ES-I3 (cell line): ENCODE measurements at regions not wholly inside any gene's neighbourhood (a gene's known extent, or its start where the extent isn't known, plus 50 kb on each side); places are given as distances from the start of the nearest gene placed in this dataset.
"Not testable (repeated sequence)": the region's sequence is repeated elsewhere in the genome, so short reads cannot be mapped to it uniquely, and the experiment has no call there.

Experiments used
- H3K36me3 ChIP-seq: 2 replicates; pipeline ENCODE4 v1.6.1; 2013; ENCODE audit warnings: mild to moderate bottlenecking, low read length, control low read depth, moderate library complexity; ENCODE audit not compliant: insufficient read depth
- H3K4me1 ChIP-seq: 2 replicates; pipeline ENCODE4 v1.6.1; 2013; ENCODE audit warnings: mild to moderate bottlenecking, control low read depth, low read length; ENCODE audit not compliant: insufficient read depth
- H3K9ac ChIP-seq: 2 replicates; pipeline ENCODE4 v1.6.1; 2013; ENCODE audit warnings: low read depth, mild to moderate bottlenecking, low read length, moderate library complexity
- H3K9me3 ChIP-seq: 2 replicates; pipeline ENCODE4 v1.6.1; 2013; ENCODE audit warnings: mild to moderate bottlenecking, low read length, moderate library complexity; ENCODE audit not compliant: control insufficient read depth, insufficient read depth

- H3K4me1 ChIP-seq: no peaks in the 10 kb centered on the region
- no peak overlapping the region for H3K9ac ChIP-seq
- H3K36me3 ChIP-seq: no peaks in the 10 kb centered on the region
- no peaks in the 10 kb centered on the region for H3K9me3 ChIP-seq
Measured at GRCh38 chr4:183008492-183008891, 90.6 kb upstream of the WWC2 start.

DNA sequence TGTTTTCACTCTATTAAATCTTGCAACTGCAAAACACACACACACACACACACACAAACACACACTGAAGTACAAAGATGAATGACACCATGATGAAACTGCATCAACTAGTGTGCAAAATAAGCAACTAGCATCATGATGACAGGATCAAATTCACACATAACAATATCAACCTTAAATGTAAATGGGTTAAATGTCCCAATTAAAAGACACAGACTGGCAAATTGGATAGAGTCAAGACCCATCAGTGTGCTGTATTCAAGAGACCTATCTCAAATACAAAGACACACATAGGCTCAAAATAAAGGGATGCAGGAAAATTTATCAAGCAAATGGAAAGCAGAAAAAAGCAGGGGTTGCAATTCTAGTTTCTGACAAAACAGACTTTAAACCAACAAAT is 87.2 kb upstream of the DCTD start:
- H3K9ac ChIP-seq, H3K36me3 ChIP-seq, H3K9me3 ChIP-seq, H3K4me1 ChIP-seq: not testable (repeated sequence)

GRCh38 chr4:182994171-182994570 is 77.0 kb upstream of the DCTD start:
- Histone ChIP-seq H3K36me3 (no peaks in the 10 kb centered on the region), H3K4me1 (no peaks in the 10 kb centered on the region), H3K9me3 (no peaks in the 10 kb centered on the region), H3K9ac (no peak overlapping the region)

GRCh38 chr4:182978152-182978827 is 61.1 kb upstream of the DCTD start:
- H3K4me1 ChIP-seq: no peaks in the 10 kb centered on the region
- no peak overlapping the region for H3K9ac ChIP-seq
- H3K36me3 ChIP-seq: no peaks in the 10 kb centered on the region
- H3K9me3 ChIP-seq: no peaks in the 10 kb centered on the region

- H3K9me3 ChIP-seq: no peaks in the 10 kb centered on the region
- no peaks in the 10 kb centered on the region for H3K4me1 ChIP-seq
- no peaks in the 10 kb centered on the region for H3K36me3 ChIP-seq
- no peak overlapping the region for H3K9ac ChIP-seq
Measured at GRCh38 chr4:182975806-182976205, 58.6 kb upstream of the DCTD start.

- H3K9ac ChIP-seq: no peak overlapping the region
- H3K36me3 ChIP-seq: no peaks in the 10 kb centered on the region
- no peaks in the 10 kb centered on the region for H3K4me1 ChIP-seq
- no peaks in the 10 kb centered on the region for H3K9me3 ChIP-seq
Measured at GRCh38 chr4:182973941-182974340, 56.8 kb upstream of the DCTD start.

GRCh38 chr4:182973511-182973911 is 56.3 kb upstream of the DCTD start:
- no peaks in the 10 kb centered on the region for H3K4me1 ChIP-seq
- H3K9ac ChIP-seq: no peak overlapping the region
- H3K36me3 ChIP-seq: no peaks in the 10 kb centered on the region
- H3K9me3 ChIP-seq: no peaks in the 10 kb centered on the region

DNA sequence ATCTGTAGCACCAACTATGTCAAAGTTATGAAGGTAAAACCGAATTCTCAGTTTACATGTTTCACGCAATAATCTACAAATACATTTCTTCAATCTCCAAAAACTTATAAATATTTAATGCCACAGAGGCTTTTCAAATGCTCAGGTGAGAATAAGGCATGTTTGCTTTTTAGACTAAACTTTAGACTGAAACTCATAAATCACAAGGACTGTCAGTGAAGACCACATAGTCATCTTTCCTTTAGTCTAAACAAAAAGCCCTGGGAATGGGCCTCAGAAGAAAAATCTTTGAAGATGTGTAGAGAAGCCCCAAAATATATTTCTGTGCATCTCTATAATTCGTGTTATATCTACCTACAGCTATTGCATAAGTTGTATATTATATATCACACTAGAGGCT is 54.5 kb upstream of the DCTD start:
- Histone ChIP-seq H3K9me3 (no peaks in the 10 kb centered on the region), H3K36me3 (no peaks in the 10 kb centered on the region), H3K4me1 (no peaks in the 10 kb centered on the region), H3K9ac (no peak overlapping the region)

DNA sequence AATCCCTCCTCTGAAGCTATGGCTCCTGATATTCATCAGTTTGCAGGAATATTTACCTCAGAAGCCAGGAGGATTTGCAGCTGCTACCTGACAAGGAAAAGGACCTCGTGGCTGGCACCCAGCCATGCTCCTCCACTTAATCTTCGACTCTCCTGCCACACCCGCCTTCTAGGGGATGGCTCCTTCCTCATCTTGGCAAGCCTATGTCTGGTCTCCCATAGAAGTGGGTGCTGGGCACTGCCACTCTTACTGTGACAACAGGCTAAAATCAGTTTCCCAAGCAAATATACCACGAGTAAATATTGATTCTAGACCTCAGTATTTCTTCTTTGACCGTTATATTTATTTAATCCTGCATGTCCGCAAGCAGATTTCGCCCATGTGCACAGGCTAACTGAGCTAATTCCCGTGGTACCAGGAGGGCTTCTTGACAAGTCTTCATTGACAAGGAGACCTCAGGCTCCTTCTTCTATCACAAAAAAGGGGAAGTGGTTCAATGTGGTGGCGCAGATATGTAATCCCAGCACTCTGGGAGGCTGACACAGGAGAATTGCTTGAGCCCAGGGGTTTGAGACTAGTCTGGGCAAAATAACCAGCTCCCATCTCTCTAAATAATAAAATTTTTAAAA is 52.6 kb upstream of the DCTD start:
- H3K36me3 ChIP-seq: no peaks in the 10 kb centered on the region

DNA sequence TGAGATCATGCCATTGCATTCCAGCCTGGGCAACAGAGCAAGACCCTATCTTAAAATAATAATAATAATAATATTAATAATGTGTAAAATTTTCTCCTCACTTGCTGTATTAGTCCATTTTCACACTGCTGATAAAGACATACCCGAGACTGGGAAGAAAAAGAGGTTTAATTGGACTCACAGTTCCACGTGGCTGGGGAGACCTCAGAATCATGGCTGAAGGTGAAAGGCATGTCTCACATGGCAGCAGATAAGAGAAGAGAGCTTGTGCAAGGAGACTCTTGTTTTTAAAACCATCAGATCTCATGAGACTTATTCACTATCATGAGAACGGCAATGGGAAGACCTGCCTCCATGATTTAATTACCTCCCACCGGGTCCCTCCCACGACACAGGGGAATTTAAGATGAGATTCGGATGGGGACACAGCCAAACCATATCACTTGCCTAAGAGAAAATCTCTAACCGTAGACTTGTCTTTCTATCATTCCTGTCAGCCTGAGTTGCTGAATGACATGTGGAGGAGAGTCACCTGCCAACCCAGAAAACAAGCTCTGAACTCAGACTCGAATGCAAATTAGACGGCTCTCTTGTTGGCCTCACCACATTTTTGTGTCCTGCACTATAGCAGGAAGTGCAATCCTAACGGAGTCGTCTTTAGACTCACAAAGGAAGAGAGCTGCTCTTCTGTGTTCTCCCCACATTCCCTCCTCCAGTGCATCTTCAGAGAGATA is 51.9 kb upstream of the DCTD start:
- no peaks in the 10 kb centered on the region for H3K36me3 ChIP-seq
- no peaks in the 10 kb centered on the region for H3K9me3 ChIP-seq
- no peaks in the 10 kb centered on the region for H3K4me1 ChIP-seq
- no peak overlapping the region for H3K9ac ChIP-seq

More for the DNA sequence above, 52.6 kb upstream of the DCTD start:
- no peaks in the 10 kb centered on the region for H3K9me3 ChIP-seq
- no peaks in the 10 kb centered on the region for H3K4me1 ChIP-seq
- no peak overlapping the region for H3K9ac ChIP-seq

DNA sequence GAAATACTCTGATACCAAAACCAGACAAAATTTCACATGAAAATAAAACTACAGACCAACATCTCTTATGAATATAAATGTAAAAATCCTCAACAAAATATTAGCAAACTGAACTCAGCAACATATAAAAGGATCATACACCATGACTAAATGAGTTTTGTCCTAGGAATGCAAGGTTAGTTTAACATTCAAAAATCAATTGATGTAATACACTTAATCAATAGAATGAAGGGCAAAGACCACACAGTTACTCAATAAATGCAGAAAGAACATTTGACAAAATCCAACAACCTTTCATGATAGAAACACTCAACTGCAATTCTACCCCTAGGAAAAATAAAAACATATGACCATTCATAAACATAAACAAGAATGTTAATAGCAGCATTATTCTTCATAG is 50.2 kb upstream of the DCTD start:
- Histone ChIP-seq H3K9me3 (no peaks in the 10 kb centered on the region), H3K4me1 (no peaks in the 10 kb centered on the region), H3K9ac (no peak overlapping the region), H3K36me3 (no peaks in the 10 kb centered on the region)
